Endothelial cell of umbilical vein (primary cell): ENCODE measurements at regions not wholly inside any gene's neighbourhood (a gene's known extent, or its start where the extent isn't known, plus 50 kb on each side); places are given as distances from the start of the nearest gene placed in this dataset.

ENCODE experiments used
- BruUV-seq: library from RNA; stranded (reverse); fragments of 400-500 nt; replicated peaks from 2 replicates; lab custom pipeline; 2021; lab: Mats Ljungman, UMichigan
- CTCF ChIA-PET: fragments of 300-600, 350-600 bp; sonication (Branson Sonifier 250); formaldehyde crosslinking; loops from one replicate; lab custom pipeline; 2021; ENCODE audit warnings: antibody characterized with exemption, inconsistent platforms; lab: Charles Lee
- POLR2A ChIA-PET: fragments of 300-600, 350-600 bp; sonication (Branson Sonifier 250); formaldehyde crosslinking; loops from one replicate; lab custom pipeline; 2021; ENCODE audit warnings: antibody characterized with exemption, inconsistent platforms; lab: Charles Lee
- DNase-seq: peaks from one replicate; pipeline ENCODE4 v3.0.0-alpha.2; 2011; ENCODE audit warnings: low read depth, low spot score
- FAIRE-seq: peaks from 2 replicates; lab custom pipeline; 2011; peaks lifted over from hg19 to GRCh38; lab: Jason Lieb, UNC
- H2AFZ ChIP-seq: 2 replicates; pipeline ENCODE4 v1.6.0; 2012; ENCODE audit warnings: low read depth, low read length, control low read depth, inconsistent platforms
- H3K27ac ChIP-seq: 2 replicates; pipeline ENCODE4 v1.5.1; 2011; ENCODE audit warnings: low read depth, mild to moderate bottlenecking, control low read depth, low read length, moderate library complexity; ENCODE audit not compliant: insufficient read depth
- H3K27me3 ChIP-seq, 2 experiments: 2 replicates each; pipeline versions ENCODE4 v1.6.0 to v1.6.1; 2011; ENCODE audit warnings: low read length in 2 of 2, mixed read lengths in 1 of 2; ENCODE audit not compliant: control insufficient read depth in 2 of 2, insufficient read depth in 2 of 2
- H3K36me3 ChIP-seq, 2 experiments: 2 replicates in 1 of 2; 3 replicates in 1 of 2; pipeline ENCODE4 v1.5.1; 2011; ENCODE audit warnings: low read length in 2 of 2, mild to moderate bottlenecking in 1 of 2, moderate library complexity in 1 of 2; ENCODE audit not compliant: control insufficient read depth in 2 of 2, insufficient read depth in 2 of 2; ENCODE audit errors: extremely low read depth in 1 of 2
- H3K4me1 ChIP-seq: 3 replicates; pipeline ENCODE4 v1.5.1; 2011; ENCODE audit warnings: mild to moderate bottlenecking, low read length; ENCODE audit not compliant: control insufficient read depth, insufficient read depth; ENCODE audit errors: extremely low read depth
- H3K4me2 ChIP-seq: 2 replicates; pipeline ENCODE4 v1.6.1; 2011; ENCODE audit warnings: low read length, control low read depth, mixed read lengths; ENCODE audit not compliant: insufficient read depth
- H3K4me3 ChIP-seq, 3 experiments: fragments of 200-600 bp in 1 of 3; sonication (generic), shearing (Covaris generic) in 1 of 3; replicated peaks in 1 of 3; 2 replicates each; pipeline ENCODE4 v1.5.1; 2011 to 2016; ENCODE audit warnings: control low read depth in 3 of 3, low read length in 3 of 3, mild to moderate bottlenecking in 2 of 3, inconsistent platforms in 1 of 3, low read depth in 1 of 3, moderate library complexity in 1 of 3; ENCODE audit not compliant: insufficient read depth in 1 of 3
- H3K79me2 ChIP-seq: 2 replicates; pipeline ENCODE4 v1.6.0; 2012; ENCODE audit warnings: low read length, inconsistent platforms; ENCODE audit not compliant: control insufficient read depth, insufficient read depth
- H3K9ac ChIP-seq: replicated peaks from 2 replicates; pipeline ENCODE3; 2011; ENCODE audit warnings: low read length, control low read depth; ENCODE audit not compliant: insufficient read depth; ENCODE audit errors: extremely low read depth
- H3K9me1 ChIP-seq: replicated peaks from 3 replicates; pipeline ENCODE4 v1.6.0; 2011; ENCODE audit warnings: mild to moderate bottlenecking, low read length; ENCODE audit not compliant: control insufficient read depth, insufficient read depth; ENCODE audit errors: extremely low read depth
- H3K9me3 ChIP-seq: replicated peaks from 2 replicates; pipeline ENCODE4 v1.5.1; 2012; ENCODE audit warnings: low read length, inconsistent platforms; ENCODE audit not compliant: control insufficient read depth, insufficient read depth
- H4K20me1 ChIP-seq: replicated peaks from 2 replicates; pipeline ENCODE3; 2011; ENCODE audit warnings: mild to moderate bottlenecking, low read length; ENCODE audit not compliant: control insufficient read depth, insufficient read depth; ENCODE audit errors: extremely low read depth
- EZH2 ChIP-seq: IDR thresholded peaks from 2 replicates; pipeline ENCODE4 v1.6.1; 2012; ENCODE audit warnings: borderline replicate concordance, low read depth, mild to moderate bottlenecking, moderate library complexity, low read length, inconsistent platforms; ENCODE audit not compliant: severe bottlenecking
- FOS ChIP-seq: IDR thresholded peaks from 2 replicates; pipeline ENCODE4 v1.6.1; 2011; ENCODE audit warnings: mild to moderate bottlenecking, low read length, moderate library complexity, borderline replicate concordance; ENCODE audit not compliant: insufficient read depth
- GATA2 ChIP-seq: IDR thresholded peaks from 2 replicates; pipeline ENCODE4 v1.7.0; 2011; ENCODE audit warnings: low read depth, mild to moderate bottlenecking, moderate library complexity, mixed read lengths, low read length; ENCODE audit not compliant: insufficient read length, insufficient read depth
- JUN ChIP-seq: IDR thresholded peaks from 2 replicates; pipeline ENCODE4 v1.6.1; 2011; ENCODE audit warnings: borderline replicate concordance, low read depth; ENCODE audit not compliant: insufficient read length, insufficient read depth
- MYC ChIP-seq: IDR thresholded peaks from one replicate; pipeline ENCODE4 v1.6.1; 2011; ENCODE audit warnings: mild to moderate bottlenecking, low read depth, low read length
- POLR2A ChIP-seq: IDR thresholded peaks from 2 replicates; pipeline ENCODE4 v1.6.1; 2012; ENCODE audit warnings: low read depth, mild to moderate bottlenecking, control low read depth, low read length
- POLR2AphosphoS5 ChIP-seq: IDR thresholded peaks from 2 replicates; pipeline ENCODE4 v1.6.1; 2012; ENCODE audit warnings: low read depth, mild to moderate bottlenecking, control low read depth, low read length, moderate library complexity; ENCODE audit not compliant: insufficient read depth
- dilution Hi-C: fragments of 300-500 bp; cut with MboI; formaldehyde crosslinking; loops from one replicate; pipeline ENCODE4 v1.15.0; 2019; ENCODE audit warnings: low sequenced_read_pairs; ENCODE audit not compliant: extremely low pct_ligation_motif_present
- intact Hi-C: fragments of 100-400 bp; cut with micrococcal nuclease; formaldehyde crosslinking; loops from one replicate; pipeline ENCODE4 v1.10.0; 2022
- TF ChIP-seq, protein P1 (sequence below), 2 donors: IDR thresholded peaks; 1 replicate in 1 of 2; 2 replicates in 1 of 2; pipeline ENCODE4 v1.5.1; 2011; ENCODE audit warnings: low read length in 2 of 2, mild to moderate bottlenecking in 2 of 2, moderate library complexity in 2 of 2, control low read depth in 1 of 2, inconsistent platforms in 1 of 2, low read depth in 1 of 2; ENCODE audit not compliant: insufficient read depth in 1 of 2; ENCODE audit errors: extremely low read depth in 1 of 2

DNA sequence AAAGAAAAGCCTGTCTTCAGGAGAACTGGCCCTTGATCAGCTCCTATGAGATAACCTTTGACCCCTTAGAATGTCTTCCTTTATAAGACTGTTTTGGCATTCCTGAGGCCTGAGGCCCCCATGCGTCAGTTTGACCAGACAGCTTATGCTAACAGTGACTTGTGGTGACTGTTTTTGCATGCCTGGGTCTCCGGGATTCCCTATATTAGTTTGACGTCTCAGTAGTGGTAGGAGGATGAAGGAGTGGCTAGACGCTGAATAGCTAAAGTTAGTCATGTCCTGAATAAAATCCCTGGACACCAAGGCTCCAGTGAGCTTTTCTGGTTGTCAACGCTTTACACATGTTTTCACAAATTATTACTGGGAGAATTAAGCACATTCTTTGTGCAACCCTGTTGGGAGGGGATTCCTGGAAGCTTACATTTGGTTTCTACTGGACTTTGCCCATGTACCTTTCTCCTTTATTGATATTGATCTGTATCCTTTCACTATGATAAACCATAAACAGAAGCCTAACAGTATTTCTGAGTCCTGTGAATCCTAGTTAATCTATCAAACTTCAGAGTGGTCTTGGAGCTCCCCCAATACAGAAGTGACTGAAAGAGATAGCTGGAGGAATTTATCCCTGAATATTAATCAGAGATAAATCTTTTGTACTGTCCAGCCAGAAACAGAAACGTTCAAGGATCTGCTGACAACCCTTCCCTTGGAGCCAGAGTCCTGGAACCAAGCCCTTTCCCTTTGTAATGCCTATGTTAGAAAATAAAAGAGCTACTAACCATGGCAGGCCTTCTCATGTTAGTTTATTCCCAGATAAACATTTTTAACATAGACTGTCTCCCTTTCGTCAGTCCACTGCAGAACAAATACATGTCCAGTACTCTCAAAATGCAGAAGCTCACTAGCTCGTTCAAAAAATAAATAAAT is 479.2 kb downstream of the RPS29 start:
- Histone ChIP-seq H3K9me3 (peaks cover 4% of the 10 kb centered on the region), H3K79me2 (no peaks in the 10 kb centered on the region), H3K27ac (no peak overlapping the region), H3K4me3 (no peak overlapping the region), H4K20me1 (no peaks in the 10 kb centered on the region), H3K27me3 (no peaks in the 10 kb centered on the region), H3K4me2 (no peak overlapping the region), H3K9me1 (no peaks in the 10 kb centered on the region), H3K4me1 (no peaks in the 10 kb centered on the region), H3K9ac (no peak overlapping the region), H3K36me3 (no peaks in the 10 kb centered on the region), H2AFZ (no peak overlapping the region)
- FAIRE-seq (no peak), DNase-seq (no peak)
- intact Hi-C loops (no loop called here), dilution Hi-C loops (no loop called here)
- POLR2A ChIA-PET, result no interaction called here
- CTCF ChIA-PET, result no interaction called here
- TF ChIP-seq FOS, result no peak
- no peak for TF ChIP-seq GATA2
- TF ChIP-seq, protein P1, sequence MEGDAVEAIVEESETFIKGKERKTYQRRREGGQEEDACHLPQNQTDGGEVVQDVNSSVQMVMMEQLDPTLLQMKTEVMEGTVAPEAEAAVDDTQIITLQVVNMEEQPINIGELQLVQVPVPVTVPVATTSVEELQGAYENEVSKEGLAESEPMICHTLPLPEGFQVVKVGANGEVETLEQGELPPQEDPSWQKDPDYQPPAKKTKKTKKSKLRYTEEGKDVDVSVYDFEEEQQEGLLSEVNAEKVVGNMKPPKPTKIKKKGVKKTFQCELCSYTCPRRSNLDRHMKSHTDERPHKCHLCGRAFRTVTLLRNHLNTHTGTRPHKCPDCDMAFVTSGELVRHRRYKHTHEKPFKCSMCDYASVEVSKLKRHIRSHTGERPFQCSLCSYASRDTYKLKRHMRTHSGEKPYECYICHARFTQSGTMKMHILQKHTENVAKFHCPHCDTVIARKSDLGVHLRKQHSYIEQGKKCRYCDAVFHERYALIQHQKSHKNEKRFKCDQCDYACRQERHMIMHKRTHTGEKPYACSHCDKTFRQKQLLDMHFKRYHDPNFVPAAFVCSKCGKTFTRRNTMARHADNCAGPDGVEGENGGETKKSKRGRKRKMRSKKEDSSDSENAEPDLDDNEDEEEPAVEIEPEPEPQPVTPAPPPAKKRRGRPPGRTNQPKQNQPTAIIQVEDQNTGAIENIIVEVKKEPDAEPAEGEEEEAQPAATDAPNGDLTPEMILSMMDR (IDR thresholded peaks at IDR 0.05; ENCODE audit: extremely low read depth in 1 of 2, insufficient read depth in 1 of 2, low read depth in 1 of 2, low read length in 2 of 2), result no peak
- no TSS peak for BruUV-seq

DNA sequence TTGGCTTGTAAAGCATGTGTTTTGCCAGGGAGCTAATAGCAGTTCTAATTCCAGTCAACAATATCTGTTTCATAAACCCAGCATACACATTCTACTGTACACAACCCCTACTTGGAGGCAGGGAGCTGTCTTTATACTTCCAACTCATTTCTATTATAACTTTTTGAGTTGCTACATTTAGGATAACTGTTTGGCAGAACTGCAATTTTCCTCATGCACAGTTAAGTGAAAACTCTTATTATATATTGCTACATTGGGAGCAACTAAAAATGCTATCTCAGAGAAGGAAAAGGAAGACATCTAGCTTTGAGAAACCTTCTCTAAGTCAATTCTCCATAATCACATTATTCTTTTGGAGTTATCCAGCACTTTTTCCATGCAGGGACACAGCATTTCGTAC is 480.2 kb downstream of the RPS29 start:
- H3K36me3 ChIP-seq, result no peaks in the 10 kb centered on the region
- H3K27ac ChIP-seq, result no peak overlapping the region
- no peaks in the 10 kb centered on the region for H3K9me1 ChIP-seq
- no peak for FAIRE-seq
- TF ChIP-seq EZH2, result no peak
- no peak for TF ChIP-seq MYC
- no peak for TF ChIP-seq JUN
- TF ChIP-seq, protein P1 (IDR thresholded peaks at IDR 0.05; ENCODE audit: extremely low read depth in 1 of 2, insufficient read depth in 1 of 2, low read depth in 1 of 2, low read length in 2 of 2), result no peak
- no peak for TF ChIP-seq POLR2AphosphoS5
- no peak for TF ChIP-seq POLR2A
- H3K4me2 ChIP-seq, result no peak overlapping the region
- no TSS peak for BruUV-seq
- dilution Hi-C loops, result no loop called here
- H3K79me2 ChIP-seq, result no peaks in the 10 kb centered on the region
- no peak for DNase-seq
- ChIA-PET CTCF (no interaction called here), POLR2A (no interaction called here)
- intact Hi-C loops, result no loop called here
- H3K9ac ChIP-seq, result no peak overlapping the region
- H2AFZ ChIP-seq, result no peak overlapping the region
- H3K4me1 ChIP-seq, result no peaks in the 10 kb centered on the region
- no peaks in the 10 kb centered on the region for H3K27me3 ChIP-seq
- H3K9me3 ChIP-seq, result peaks cover 4% of the 10 kb centered on the region
- H3K4me3 ChIP-seq, result no peak overlapping the region
- H4K20me1 ChIP-seq, result no peaks in the 10 kb centered on the region
